H1 (cell line): ENCODE measurements at regions not wholly inside any gene's neighbourhood (a gene's known extent, or its start where the extent isn't known, plus 50 kb on each side); places are given as distances from the start of the nearest gene placed in this dataset.

Experiments used
- CTCF ChIP-seq, 3 experiments: IDR thresholded peaks; 1 replicate in 2 of 3; 2 replicates in 1 of 3; pipeline versions ENCODE4 v1.5.1 to v1.6.1; 2011; ENCODE audit warnings: low read length in 3 of 3, mild to moderate bottlenecking in 3 of 3, inconsistent platforms in 2 of 3, low read depth in 1 of 3, moderate library complexity in 1 of 3; ENCODE audit not compliant: insufficient read depth in 1 of 3; ENCODE audit errors: control extremely low read depth in 1 of 3

GRCh38 chr3:147197739-147198138 lies 208.6 kb downstream of the ZIC4 start (continued):
- no peak for TF ChIP-seq CTCF (IDR thresholded peaks at IDR 0.05; ENCODE audit: control extremely low read depth in 1 of 3, insufficient read depth in 1 of 3, low read depth in 1 of 3, low read length in 3 of 3)
